MCF 10A (cell line): ENCODE measurements at regions not wholly inside any gene's neighbourhood (a gene's known extent, or its start where the extent isn't known, plus 50 kb on each side); places are given as distances from the start of the nearest gene placed in this dataset.

Experiments
- BruUV-seq: library from RNA; stranded (reverse); fragments of 400-500 nt; replicated peaks from 2 replicates; lab custom pipeline; 2021; lab: Mats Ljungman, UMichigan
- CTCF ChIA-PET: fragments of 300-600 bp; sonication (Branson Sonifier 250); formaldehyde crosslinking; extraction: SDS; loops from one replicate; lab custom pipeline; 2021; ENCODE audit warnings: antibody characterized with exemption, inconsistent platforms; lab: Yijun Ruan, JAX
- POLR2A ChIA-PET: fragments of 300-600, 350-650 bp; sonication (Branson Sonifier 250); formaldehyde crosslinking; extraction: SDS; loops from one replicate; lab custom pipeline; 2020; ENCODE audit warnings: antibody characterized with exemption, inconsistent platforms; lab: Yijun Ruan, JAX
- DNase-seq: peaks from one replicate; pipeline ENCODE4 v3.0.0-alpha.2; 2018; ENCODE audit not compliant: unreplicated experiment
- H3K27ac Mint-ChIP-seq: one replicate; pipeline ENCODE4 v1.8.0; 2022; ENCODE audit warnings: mild to moderate bottlenecking, low read depth, mixed read lengths; ENCODE audit not compliant: unreplicated experiment
- H3K27me3 Mint-ChIP-seq: one replicate; pipeline ENCODE4 v1.8.0; 2022; ENCODE audit warnings: mixed read lengths; ENCODE audit not compliant: insufficient read depth, unreplicated experiment
- H3K36me3 Mint-ChIP-seq: one replicate; pipeline ENCODE4 v1.8.0; 2022; ENCODE audit warnings: mild to moderate bottlenecking, moderate library complexity, mixed read lengths; ENCODE audit not compliant: insufficient read depth, unreplicated experiment
- H3K4me1 Mint-ChIP-seq: one replicate; pipeline ENCODE4 v1.8.0; 2022; ENCODE audit warnings: mixed read lengths; ENCODE audit not compliant: insufficient read depth, unreplicated experiment
- H3K4me3 Mint-ChIP-seq: one replicate; pipeline ENCODE4 v1.8.0; 2022; ENCODE audit warnings: mild to moderate bottlenecking, moderate library complexity, mixed read lengths; ENCODE audit not compliant: unreplicated experiment
- H3K9me3 Mint-ChIP-seq: one replicate; pipeline ENCODE4 v1.8.0; 2022; ENCODE audit warnings: mixed read lengths; ENCODE audit not compliant: unreplicated experiment
- CTCF ChIP-seq: fragments of 200-600 bp; IDR thresholded peaks from one replicate; pipeline ENCODE4 v1.8.0; 2022; ENCODE audit warnings: antibody characterized with exemption, mild to moderate bottlenecking; ENCODE audit not compliant: unreplicated experiment
- intact Hi-C: fragments of 100-400 bp; cut with micrococcal nuclease; formaldehyde crosslinking; loops from 2 replicates; pipeline ENCODE4 v1.14.1; 2022

GRCh38 chr20:53842301-53843099 is 227.9 kb downstream of the BCAS1 start:
- CTCF ChIA-PET, result no interaction called here
- Mint-ChIP-seq H3K4me3 (no peak overlapping the region), H3K27me3 (no peaks in the 10 kb centered on the region), H3K27ac (no peak overlapping the region), H3K4me1 (peaks cover 8% of the 10 kb centered on the region), H3K9me3 (no peaks in the 10 kb centered on the region), H3K36me3 (no peaks in the 10 kb centered on the region)
- intact Hi-C loops, result no loop called here
- TF ChIP-seq CTCF, result no peak
- DNase-seq, result no peak
- no TSS peak for BruUV-seq
- POLR2A ChIA-PET, result interaction anchor here (0.5 to 1.6 kb wide), 8 partner anchors 10 to 260 kb away, joined by 3 to 7 read pairs (median 3); no protein-coding TSS in a partner anchor

- CTCF ChIA-PET, result no interaction called here
- POLR2A ChIA-PET, result no interaction called here
- no peaks in the 10 kb centered on the region for H3K27me3 Mint-ChIP-seq
- BruUV-seq, result no TSS peak
- intact Hi-C loops, result no loop called here
- no peaks in the 10 kb centered on the region for H3K36me3 Mint-ChIP-seq
- TF ChIP-seq CTCF, result no peak
- no peak overlapping the region for H3K4me3 Mint-ChIP-seq
- no peak overlapping the region for H3K27ac Mint-ChIP-seq
- no peak for DNase-seq
- H3K9me3 Mint-ChIP-seq, result no peaks in the 10 kb centered on the region
- peaks cover 8% of the 10 kb centered on the region for H3K4me1 Mint-ChIP-seq
Observed at GRCh38 chr20:53841741-53842140, 228.7 kb downstream of the BCAS1 start.

GRCh38 chr20:53840532-53840931 is 229.9 kb downstream of the BCAS1 start:
- Mint-ChIP-seq H3K9me3 (no peaks in the 10 kb centered on the region), H3K27ac (no peak overlapping the region), H3K36me3 (peaks cover 2% of the 10 kb centered on the region), H3K4me3 (no peak overlapping the region), H3K4me1 (peaks cover 10% of the 10 kb centered on the region), H3K27me3 (no peaks in the 10 kb centered on the region)
- CTCF ChIA-PET, result interaction anchor here (0.6 to 0.9 kb wide), 4 partner anchors 10 to 841 kb away, joined by 3 read pairs; no protein-coding TSS in a partner anchor
- no TSS peak for BruUV-seq
- no peak for TF ChIP-seq CTCF
- intact Hi-C loops, result no loop called here
- POLR2A ChIA-PET, result interaction anchor here (0.8 to 2.0 kb wide), 3 partner anchors 25 to 86 kb away, joined by 3 to 7 read pairs (median 4); no protein-coding TSS in a partner anchor
- no peak for DNase-seq

- Mint-ChIP-seq H3K4me3 (no peak overlapping the region), H3K36me3 (peaks cover 7% of the 10 kb centered on the region), H3K27ac (no peak overlapping the region), H3K9me3 (no peaks in the 10 kb centered on the region), H3K27me3 (no peaks in the 10 kb centered on the region), H3K4me1 (peaks cover 15% of the 10 kb centered on the region)
- no peak for DNase-seq
- BruUV-seq, result no TSS peak
- ChIA-PET POLR2A (interaction anchor here (0.7 to 2.0 kb wide), 2 partner anchors 25 to 26 kb away, joined by 4 to 7 read pairs; no protein-coding TSS in a partner anchor), CTCF (interaction anchor here (0.6 to 0.8 kb wide), 3 partner anchors 76 to 114 kb away, joined by 3 to 4 read pairs (median 3); no protein-coding TSS in a partner anchor)
- intact Hi-C loops, result no loop called here
- no peak for TF ChIP-seq CTCF
Observed at GRCh38 chr20:53839423-53840176, 230.8 kb downstream of the BCAS1 start.
